ENCODE measurements at regions not wholly inside any gene's neighbourhood (a gene's known extent, or its start where the extent isn't known, plus 50 kb on each side); places are given as distances from the start of the nearest gene placed in this dataset.

- no peak for TF ChIP-seq RAD21 (IDR thresholded peaks at IDR 0.05; ENCODE audit: low read depth)
- no peak for TF ChIP-seq MAX (IDR thresholded peaks at IDR 0.05)
- TF ChIP-seq EGR1 (IDR thresholded peaks at IDR 0.05): no peak
Observed at GRCh38 chr18:68607852-68608251, 107.1 kb downstream of the TMX3 start.

All from Ishikawa (cell line).